GM18870 (cell line): ENCODE measurements at regions not wholly inside any gene's neighbourhood (a gene's known extent, or its start where the extent isn't known, plus 50 kb on each side); places are given as distances from the start of the nearest gene placed in this dataset.

Source experiments
- ATAC-seq: cut with Tn5 transposase; IDR thresholded peaks from one replicate; pipeline ENCODE4 v1.9.1; 2021; ENCODE audit warnings: moderate library complexity; ENCODE audit not compliant: unreplicated experiment

- ATAC-seq: no peak
Measured at GRCh38 chr20:50399555-50399916, 110.6 kb upstream of the PTPN1 start.

- ATAC-seq: no peak
Measured at GRCh38 chr20:50399917-50400704, 110.1 kb upstream of the PTPN1 start.

GRCh38 chr20:50400705-50401586, 109.2 kb upstream of the PTPN1 start:
- no peak for ATAC-seq

GRCh38 chr20:50401587-50402418, 108.4 kb upstream of the PTPN1 start:
- ATAC-seq: no peak

- ATAC-seq: no peak
Measured at GRCh38 chr20:50403565-50404418, 106.4 kb upstream of the PTPN1 start.

GRCh38 chr20:50404419-50405234, 105.6 kb upstream of the PTPN1 start:
- ATAC-seq: no peak

GRCh38 chr20:50405235-50405914, 104.8 kb upstream of the PTPN1 start:
- no peak for ATAC-seq

GRCh38 chr20:50405915-50406609, 104.1 kb upstream of the PTPN1 start:
- no peak for ATAC-seq

GRCh38 chr20:50406610-50407136, 103.5 kb upstream of the PTPN1 start:
- ATAC-seq: no peak

- ATAC-seq: no peak
Measured at GRCh38 chr20:50408526-50409364, 101.4 kb upstream of the PTPN1 start.

- no peak for ATAC-seq
Measured at GRCh38 chr20:50409495-50409894, 100.7 kb upstream of the PTPN1 start.

- ATAC-seq: no peak
Measured at GRCh38 chr20:50410343-50410742, 99.8 kb upstream of the PTPN1 start.

- no peak for ATAC-seq
Measured at GRCh38 chr20:50412069-50412468, 98.1 kb upstream of the PTPN1 start.

- no peak for ATAC-seq
Measured at GRCh38 chr20:50412499-50412898, 97.7 kb upstream of the PTPN1 start.

- no peak for ATAC-seq
Measured at GRCh38 chr20:50413088-50413500, 97.1 kb upstream of the PTPN1 start.

- no peak for ATAC-seq
Measured at GRCh38 chr20:50415021-50415515, 95.1 kb upstream of the PTPN1 start.
